ENCODE measurements at regions not wholly inside any gene's neighbourhood (a gene's known extent, or its start where the extent isn't known, plus 50 kb on each side); places are given as distances from the start of the nearest gene placed in this dataset.

DNA sequence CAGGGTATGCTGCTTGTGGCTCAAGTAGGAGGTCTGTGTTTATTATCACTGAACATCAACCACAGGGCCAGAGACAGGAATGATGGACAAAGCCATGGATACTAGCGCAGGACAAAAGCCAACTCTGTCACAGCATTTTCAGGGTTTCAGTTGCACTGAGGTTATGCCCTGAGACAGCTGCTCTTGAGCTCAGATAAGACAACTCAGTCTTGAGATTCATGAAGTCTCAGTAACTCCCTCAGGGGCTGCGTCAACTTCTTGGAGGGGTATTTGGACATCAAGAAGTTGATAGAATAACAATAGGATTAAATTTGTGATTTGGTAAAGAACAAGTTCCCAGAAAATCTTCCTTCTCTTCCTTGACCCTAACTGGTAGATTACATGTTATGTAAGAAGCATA is 287.0 kb upstream of the SLC14A2 start:
- H3K27ac Mint-ChIP-seq (ENCODE audit: unreplicated experiment): peak overlapping the region; percentile 52

GRCh38 chr18:45328811-45329210 is 286.5 kb upstream of the SLC14A2 start:
- Mint-ChIP-seq H3K36me3 (ENCODE audit: low read depth) (no peaks in the 10 kb centered on the region), H3K4me1 (ENCODE audit: low read depth) (peaks cover 57% of the 10 kb centered on the region), H3K27ac (ENCODE audit: unreplicated experiment) (peak overlapping the region; percentile 52), H3K4me3 (ENCODE audit: unreplicated experiment) (no peak overlapping the region), H3K9me3 (ENCODE audit: low read depth) (no peaks in the 10 kb centered on the region), H3K27me3 (ENCODE audit: low read depth) (no peaks in the 10 kb centered on the region)
- no peak for DNase-seq (ENCODE audit: low spot score)
- TF ChIP-seq, protein P1, sequence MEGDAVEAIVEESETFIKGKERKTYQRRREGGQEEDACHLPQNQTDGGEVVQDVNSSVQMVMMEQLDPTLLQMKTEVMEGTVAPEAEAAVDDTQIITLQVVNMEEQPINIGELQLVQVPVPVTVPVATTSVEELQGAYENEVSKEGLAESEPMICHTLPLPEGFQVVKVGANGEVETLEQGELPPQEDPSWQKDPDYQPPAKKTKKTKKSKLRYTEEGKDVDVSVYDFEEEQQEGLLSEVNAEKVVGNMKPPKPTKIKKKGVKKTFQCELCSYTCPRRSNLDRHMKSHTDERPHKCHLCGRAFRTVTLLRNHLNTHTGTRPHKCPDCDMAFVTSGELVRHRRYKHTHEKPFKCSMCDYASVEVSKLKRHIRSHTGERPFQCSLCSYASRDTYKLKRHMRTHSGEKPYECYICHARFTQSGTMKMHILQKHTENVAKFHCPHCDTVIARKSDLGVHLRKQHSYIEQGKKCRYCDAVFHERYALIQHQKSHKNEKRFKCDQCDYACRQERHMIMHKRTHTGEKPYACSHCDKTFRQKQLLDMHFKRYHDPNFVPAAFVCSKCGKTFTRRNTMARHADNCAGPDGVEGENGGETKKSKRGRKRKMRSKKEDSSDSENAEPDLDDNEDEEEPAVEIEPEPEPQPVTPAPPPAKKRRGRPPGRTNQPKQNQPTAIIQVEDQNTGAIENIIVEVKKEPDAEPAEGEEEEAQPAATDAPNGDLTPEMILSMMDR (IDR thresholded peaks at IDR 0.05): peak; percentile 10

More for the DNA sequence above, 287.0 kb upstream of the SLC14A2 start:
- Mint-ChIP-seq H3K4me1 (ENCODE audit: low read depth) (peaks cover 62% of the 10 kb centered on the region), H3K4me3 (ENCODE audit: unreplicated experiment) (no peak overlapping the region), H3K36me3 (ENCODE audit: low read depth) (no peaks in the 10 kb centered on the region), H3K9me3 (ENCODE audit: low read depth) (no peaks in the 10 kb centered on the region), H3K27me3 (ENCODE audit: low read depth) (no peaks in the 10 kb centered on the region)
- TF ChIP-seq, protein P1 (IDR thresholded peaks at IDR 0.05): no peak
- no peak for DNase-seq (ENCODE audit: low spot score)

- no peak for DNase-seq (ENCODE audit: low spot score)
- no peaks in the 10 kb centered on the region for H3K36me3 Mint-ChIP-seq (ENCODE audit: low read depth)
- no peak overlapping the region for H3K4me3 Mint-ChIP-seq (ENCODE audit: unreplicated experiment)
- H3K9me3 Mint-ChIP-seq (ENCODE audit: low read depth): no peaks in the 10 kb centered on the region
- H3K27ac Mint-ChIP-seq (ENCODE audit: unreplicated experiment): no peak overlapping the region
- TF ChIP-seq, protein P1 (IDR thresholded peaks at IDR 0.05): no peak
- no peaks in the 10 kb centered on the region for H3K27me3 Mint-ChIP-seq (ENCODE audit: low read depth)
- peaks cover 52% of the 10 kb centered on the region for H3K4me1 Mint-ChIP-seq (ENCODE audit: low read depth)
Observed at GRCh38 chr18:45329316-45329715, 286.0 kb upstream of the SLC14A2 start.

GRCh38 chr18:45330170-45330594 is 285.1 kb upstream of the SLC14A2 start:
- no peaks in the 10 kb centered on the region for H3K36me3 Mint-ChIP-seq (ENCODE audit: low read depth)
- no peak overlapping the region for H3K27ac Mint-ChIP-seq (ENCODE audit: unreplicated experiment)
- DNase-seq (ENCODE audit: low spot score): no peak
- TF ChIP-seq, protein P1 (IDR thresholded peaks at IDR 0.05): no peak
- no peaks in the 10 kb centered on the region for H3K27me3 Mint-ChIP-seq (ENCODE audit: low read depth)
- peaks cover 43% of the 10 kb centered on the region for H3K4me1 Mint-ChIP-seq (ENCODE audit: low read depth)
- no peaks in the 10 kb centered on the region for H3K9me3 Mint-ChIP-seq (ENCODE audit: low read depth)
- no peak overlapping the region for H3K4me3 Mint-ChIP-seq (ENCODE audit: unreplicated experiment)

- TF ChIP-seq, protein P1 (IDR thresholded peaks at IDR 0.05): no peak
- Mint-ChIP-seq H3K27me3 (ENCODE audit: low read depth) (peaks cover 6% of the 10 kb centered on the region), H3K9me3 (ENCODE audit: low read depth) (no peaks in the 10 kb centered on the region), H3K4me1 (ENCODE audit: low read depth) (peaks cover 40% of the 10 kb centered on the region), H3K36me3 (ENCODE audit: low read depth) (no peaks in the 10 kb centered on the region), H3K4me3 (ENCODE audit: unreplicated experiment) (no peak overlapping the region), H3K27ac (ENCODE audit: unreplicated experiment) (no peak overlapping the region)
- DNase-seq (ENCODE audit: low spot score): no peak
Observed at GRCh38 chr18:45332871-45333270, 282.4 kb upstream of the SLC14A2 start.
